Smooth muscle cell (in vitro differentiated cells): ENCODE measurements at regions not wholly inside any gene's neighbourhood (a gene's known extent, or its start where the extent isn't known, plus 50 kb on each side); places are given as distances from the start of the nearest gene placed in this dataset.

Experiments
- DNase-seq: peaks from one replicate; lab custom pipeline; 2025; ENCODE audit not compliant: unreplicated experiment; lab: John Stamatoyannopoulos, UW
- H2AFZ ChIP-seq: fragments of 200-600 bp; sonication (generic); 2 replicates; pipeline ENCODE4 v1.6.0; 2016; ENCODE audit warnings: antibody characterized with exemption, low read depth, mild to moderate bottlenecking
- H3F3A ChIP-seq: fragments of 200-600 bp; sonication (generic); 2 replicates; pipeline ENCODE4 v1.6.0; 2017; ENCODE audit warnings: antibody characterized with exemption, low read depth
- H3K27ac ChIP-seq: fragments of 200-600 bp; sonication (generic); 2 replicates; pipeline ENCODE4 v1.5.1; 2016; ENCODE audit warnings: low read depth, mild to moderate bottlenecking
- H3K27me3 ChIP-seq: fragments of 200-600 bp; sonication (generic); 2 replicates; pipeline ENCODE4 v1.6.1; 2016; ENCODE audit warnings: low read depth, mild to moderate bottlenecking
- H3K36me3 ChIP-seq: fragments of 200-600 bp; sonication (generic); 2 replicates; pipeline ENCODE4 v1.5.1; 2016; ENCODE audit warnings: low read depth
- H3K4me1 ChIP-seq: fragments of 200-600 bp; sonication (generic); 2 replicates; pipeline ENCODE4 v1.5.1; 2016; ENCODE audit warnings: low read depth
- H3K4me2 ChIP-seq: fragments of 200-600 bp; sonication (generic); 2 replicates; pipeline ENCODE4 v1.6.0; 2016; ENCODE audit warnings: mild to moderate bottlenecking
- H3K4me3 ChIP-seq: fragments of 200-600 bp; sonication (generic); 2 replicates; pipeline ENCODE4 v1.5.1; 2016; ENCODE audit warnings: mild to moderate bottlenecking
- H3K79me2 ChIP-seq: fragments of 200-600 bp; sonication (generic); 2 replicates; pipeline ENCODE4 v1.6.0; 2016; ENCODE audit warnings: low read depth, mild to moderate bottlenecking
- H3K9ac ChIP-seq: fragments of 200-600 bp; sonication (generic); 2 replicates; pipeline ENCODE4 v1.6.0; 2016; ENCODE audit warnings: low read depth
- H3K9me3 ChIP-seq: fragments of 200-600 bp; sonication (generic); replicated peaks from 2 replicates; pipeline ENCODE4 v1.5.1; 2016; ENCODE audit warnings: low read depth
- H4K20me1 ChIP-seq: fragments of 200-600 bp; sonication (generic); 2 replicates; pipeline ENCODE4 v1.6.0; 2016; ENCODE audit warnings: low read depth
- CTCF ChIP-seq: fragments of 200-600 bp; sonication (generic); IDR thresholded peaks from 2 replicates; pipeline ENCODE4 v1.5.1; 2017; ENCODE audit warnings: borderline replicate concordance, mild to moderate bottlenecking, antibody characterized with exemption; ENCODE audit not compliant: insufficient read depth, poor library complexity, severe bottlenecking
- WGBS: methylation state at CpG from one replicate; pipeline ENCODE4 v1.1.7; 2016; ENCODE audit warnings: low lambda C conversion rate; 5-methylcytosine and 5-hydroxymethylcytosine counted together

- no peak overlapping the region for H3K9ac ChIP-seq
- H3K79me2 ChIP-seq, result peaks cover 9% of the 10 kb centered on the region
- H3K9me3 ChIP-seq, result no peaks in the 10 kb centered on the region
- no peak overlapping the region for H2AFZ ChIP-seq
- H4K20me1 ChIP-seq, result no peaks in the 10 kb centered on the region
- 55% methylated on average over 2 of the region's 2 CpGs for WGBS
- DNase-seq, result no peak
- H3F3A ChIP-seq, result peaks cover 15% of the 10 kb centered on the region
- peaks cover 2% of the 10 kb centered on the region for H3K36me3 ChIP-seq
- H3K4me1 ChIP-seq, result peaks cover 18% of the 10 kb centered on the region
- TF ChIP-seq CTCF, result no peak
- no peak overlapping the region for H3K4me3 ChIP-seq
- no peaks in the 10 kb centered on the region for H3K27me3 ChIP-seq
- peak overlapping the region; percentile 41 for H3K27ac ChIP-seq
- no peak overlapping the region for H3K4me2 ChIP-seq
Observed at GRCh38 chr12:65608319-65608916, 215.9 kb upstream of the HMGA2 start.

- H3K4me1 ChIP-seq, result peaks cover 9% of the 10 kb centered on the region
- H3F3A ChIP-seq, result peaks cover 6% of the 10 kb centered on the region
- 35% methylated on average over 4 of the region's 4 CpGs for WGBS
Observed at GRCh38 chr12:65609359-65609771, 214.9 kb upstream of the HMGA2 start.

DNA sequence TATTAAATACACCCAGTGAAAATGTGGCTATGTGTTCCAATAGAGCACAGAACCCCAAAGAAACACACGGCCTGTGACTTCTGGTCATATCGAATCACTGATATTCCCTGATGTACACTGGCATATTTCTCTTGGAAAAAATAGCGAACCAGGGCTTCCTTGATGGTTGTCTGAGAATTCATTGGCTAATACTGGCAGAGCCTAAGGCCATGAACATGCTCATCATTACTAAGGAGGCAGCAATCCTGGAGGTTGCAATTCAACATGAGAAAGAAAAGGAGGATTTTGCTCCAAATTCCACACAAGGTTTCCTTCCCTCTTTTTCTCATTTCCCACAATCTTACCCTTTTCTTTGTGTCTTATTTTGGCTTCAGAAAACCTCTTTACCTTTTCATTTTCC, 212.9 kb upstream of the HMGA2 start:
- Histone ChIP-seq H3K9me3 (no peaks in the 10 kb centered on the region), H3K4me1 (no peaks in the 10 kb centered on the region), H3K4me3 (no peak overlapping the region), H3K9ac (no peak overlapping the region), H3K27me3 (no peaks in the 10 kb centered on the region), H2AFZ (no peak overlapping the region), H3K79me2 (no peaks in the 10 kb centered on the region), H3K27ac (no peak overlapping the region), H3K4me2 (no peak overlapping the region), H3K36me3 (peaks cover 2% of the 10 kb centered on the region), H4K20me1 (no peaks in the 10 kb centered on the region), H3F3A (no peaks in the 10 kb centered on the region)
- DNase-seq, result no peak
- TF ChIP-seq CTCF, result no peak
- 97% methylated on average over 3 of the region's 3 CpGs for WGBS

More at GRCh38 chr12:65609359-65609771, 214.9 kb upstream of the HMGA2 start:
- peaks cover 2% of the 10 kb centered on the region for H3K36me3 ChIP-seq
- no peak overlapping the region for H3K4me3 ChIP-seq
- H2AFZ ChIP-seq, result no peak overlapping the region
- H3K79me2 ChIP-seq, result peaks cover 9% of the 10 kb centered on the region
- no peaks in the 10 kb centered on the region for H3K9me3 ChIP-seq
- H4K20me1 ChIP-seq, result no peaks in the 10 kb centered on the region
- no peak for TF ChIP-seq CTCF
- H3K9ac ChIP-seq, result no peak overlapping the region
- peak overlapping the region; percentile 41 for H3K27ac ChIP-seq
- no peak for DNase-seq
- H3K27me3 ChIP-seq, result no peaks in the 10 kb centered on the region
- no peak overlapping the region for H3K4me2 ChIP-seq

DNA sequence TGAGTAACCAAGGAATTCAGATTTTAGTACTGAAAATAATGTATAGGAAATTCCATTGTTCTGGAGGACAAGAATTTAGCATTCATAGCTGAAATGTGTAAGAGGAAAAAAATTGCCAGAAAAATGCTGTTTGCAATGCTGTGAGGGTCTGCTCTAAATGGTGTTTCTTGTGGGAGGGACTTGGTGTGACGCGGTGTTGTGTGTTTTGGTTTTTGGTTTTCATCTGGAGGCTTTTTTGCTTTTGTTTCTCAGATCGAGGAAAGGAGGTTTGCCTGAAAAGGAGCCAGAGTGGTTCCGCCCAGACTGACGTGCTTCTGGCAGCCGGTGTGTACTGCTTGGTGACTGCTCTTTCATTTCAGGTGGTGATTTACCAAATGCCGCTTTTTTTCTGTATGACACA, 211.8 kb upstream of the HMGA2 start:
- no peaks in the 10 kb centered on the region for H3F3A ChIP-seq
- H3K9ac ChIP-seq, result no peak overlapping the region
- H3K79me2 ChIP-seq, result no peaks in the 10 kb centered on the region
- H3K4me2 ChIP-seq, result no peak overlapping the region
- peak overlapping the region; percentile 42 for H2AFZ ChIP-seq
- H3K4me3 ChIP-seq, result no peak overlapping the region
- no peaks in the 10 kb centered on the region for H3K27me3 ChIP-seq
- no peaks in the 10 kb centered on the region for H4K20me1 ChIP-seq
- H3K4me1 ChIP-seq, result no peaks in the 10 kb centered on the region
- 88% methylated on average over 7 of the region's 7 CpGs for whole genome bisulfite sequencing
- H3K36me3 ChIP-seq, result no peaks in the 10 kb centered on the region
- no peak for TF ChIP-seq CTCF
- DNase-seq, result no peak
- H3K27ac ChIP-seq, result no peak overlapping the region
- H3K9me3 ChIP-seq, result no peaks in the 10 kb centered on the region
